COLO668 (cell line): ENCODE measurements at regions not wholly inside any gene's neighbourhood (a gene's known extent, or its start where the extent isn't known, plus 50 kb on each side); places are given as distances from the start of the nearest gene placed in this dataset.

ENCODE experiments used
- DNase-seq: peaks from one replicate; lab custom pipeline; 2025; ENCODE audit not compliant: unreplicated experiment; lab: John Stamatoyannopoulos, UW

DNA sequence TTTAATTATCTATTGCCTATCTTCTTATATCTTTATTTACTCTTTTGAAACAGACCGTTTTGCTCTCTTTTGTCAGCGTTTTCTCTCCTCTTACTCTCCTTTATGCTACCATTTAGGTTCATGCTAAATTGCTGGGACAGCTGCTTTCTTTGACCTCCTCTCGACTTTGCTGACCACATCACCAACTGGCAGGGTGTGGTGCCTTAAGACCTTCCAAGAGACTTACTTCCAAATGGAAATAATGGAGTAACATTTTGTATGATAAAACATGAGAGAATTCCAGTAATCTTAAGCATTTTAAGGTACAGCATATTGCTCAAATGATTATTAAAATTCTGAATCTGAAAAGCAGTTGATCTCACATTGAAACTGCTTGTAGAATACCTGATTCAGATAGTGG lies 71.5 kb upstream of the MEF2C start:
- no peak for DNase-seq

DNA sequence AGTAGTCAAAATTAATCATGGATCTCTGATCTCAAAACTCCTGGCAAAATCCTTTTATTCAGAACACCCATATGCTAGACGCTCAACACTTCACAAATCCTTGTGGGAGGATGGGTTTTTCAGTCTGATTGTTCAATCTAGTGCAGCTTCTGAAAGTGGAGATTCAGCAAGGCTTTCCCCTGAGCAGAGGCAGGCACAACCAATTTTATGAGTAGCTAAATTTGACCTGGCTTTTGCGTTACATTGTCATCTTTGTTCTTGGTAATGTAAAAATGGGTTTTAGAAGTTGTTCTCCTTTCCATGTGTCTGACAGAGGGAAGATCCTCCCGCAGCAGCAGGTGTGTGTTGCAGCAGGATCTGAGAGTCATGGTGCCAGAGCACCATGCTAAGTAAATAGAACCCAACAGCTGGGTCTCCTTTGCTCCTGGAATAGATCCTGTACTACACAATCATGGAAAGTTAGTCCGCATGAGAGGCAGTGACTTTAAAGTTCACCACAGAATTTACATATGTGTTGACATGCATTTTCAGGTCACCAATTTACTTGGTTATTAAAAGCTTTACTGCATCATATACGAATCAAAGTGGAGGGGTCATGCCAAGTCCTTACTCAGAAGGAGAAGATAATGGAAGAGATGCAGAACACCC lies 70.1 kb upstream of the MEF2C start:
- DNase-seq, result peak; percentile 34

DNA sequence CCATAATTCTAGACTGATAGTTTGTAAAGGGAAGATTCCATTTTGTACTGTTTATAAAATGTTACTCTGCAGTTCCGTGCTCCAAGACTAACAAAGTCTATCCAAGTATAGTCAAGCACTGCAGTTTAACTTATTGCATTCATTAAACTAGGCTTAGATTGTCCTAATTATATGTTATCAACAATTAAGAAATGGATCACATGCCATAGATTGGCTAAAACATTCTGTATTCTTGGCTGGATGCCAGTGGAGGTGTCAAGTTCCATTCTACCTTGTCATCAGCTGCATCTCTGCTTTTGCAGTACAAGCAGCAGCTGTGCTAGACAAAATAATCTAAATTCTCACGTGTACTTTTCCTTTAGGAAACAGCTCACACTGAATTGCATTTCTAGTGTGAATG lies 69.4 kb upstream of the MEF2C start:
- peak; percentile 63 for DNase-seq

DNA sequence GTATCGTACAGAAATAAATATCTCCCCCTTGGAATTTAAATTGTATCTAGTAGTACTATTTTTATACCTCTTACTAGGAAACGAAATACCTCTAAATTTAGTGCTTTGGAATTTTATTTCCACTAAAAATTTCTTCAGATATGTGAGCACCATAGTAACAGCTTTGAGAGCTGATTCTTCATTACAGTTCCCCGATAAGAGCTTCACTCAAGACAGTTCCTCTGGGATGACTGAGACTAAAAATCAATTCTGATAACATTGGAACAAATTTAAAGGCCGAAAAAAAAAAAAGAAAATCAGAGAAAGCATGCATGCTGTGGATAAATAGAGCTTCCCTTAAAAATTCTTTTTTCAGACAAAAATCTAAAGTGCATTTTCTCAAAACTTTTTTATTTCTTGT lies 68.5 kb upstream of the MEF2C start:
- DNase-seq, result no peak

DNA sequence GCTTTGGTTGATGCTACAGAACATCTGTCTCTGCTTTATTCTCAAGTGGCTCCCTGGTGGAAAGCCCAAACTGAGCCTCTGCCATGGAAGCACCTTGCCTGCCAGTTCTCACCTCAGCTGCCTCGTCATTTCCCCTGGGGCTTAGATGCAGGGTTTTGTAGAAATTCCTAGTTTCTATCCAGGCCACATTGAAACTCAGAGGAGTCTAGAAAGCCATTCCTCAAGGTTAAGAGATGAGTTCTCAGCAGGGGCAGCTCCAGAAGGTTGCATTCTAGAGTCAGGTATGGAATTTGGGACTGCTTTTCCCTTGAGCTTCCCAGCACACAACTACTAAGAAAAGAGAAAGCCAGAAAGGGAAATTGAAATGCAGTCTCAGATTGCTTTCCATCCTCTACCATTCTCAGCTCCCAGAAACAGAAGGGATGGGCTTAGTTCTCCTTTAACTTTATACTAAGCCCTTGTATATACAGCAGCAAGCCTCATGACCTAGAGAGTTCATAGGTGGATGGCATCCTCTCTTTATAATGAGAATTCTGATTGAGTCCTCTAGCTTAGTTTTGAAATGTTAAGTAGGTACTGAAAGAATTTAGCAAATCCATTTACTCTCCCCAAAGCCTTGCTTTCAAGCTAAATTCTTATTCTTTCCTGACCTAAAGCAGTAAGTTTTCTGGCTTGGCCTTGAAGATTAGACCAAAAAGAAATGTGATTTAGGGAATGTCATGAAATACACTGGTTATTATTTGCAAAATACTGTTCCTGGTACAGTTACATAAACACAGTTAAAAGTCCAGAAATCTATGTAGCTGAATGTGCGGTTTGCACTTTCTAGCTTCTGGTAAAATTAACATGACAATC lies 66.0 kb upstream of the MEF2C start:
- DNase-seq, result peak; percentile 1

DNA sequence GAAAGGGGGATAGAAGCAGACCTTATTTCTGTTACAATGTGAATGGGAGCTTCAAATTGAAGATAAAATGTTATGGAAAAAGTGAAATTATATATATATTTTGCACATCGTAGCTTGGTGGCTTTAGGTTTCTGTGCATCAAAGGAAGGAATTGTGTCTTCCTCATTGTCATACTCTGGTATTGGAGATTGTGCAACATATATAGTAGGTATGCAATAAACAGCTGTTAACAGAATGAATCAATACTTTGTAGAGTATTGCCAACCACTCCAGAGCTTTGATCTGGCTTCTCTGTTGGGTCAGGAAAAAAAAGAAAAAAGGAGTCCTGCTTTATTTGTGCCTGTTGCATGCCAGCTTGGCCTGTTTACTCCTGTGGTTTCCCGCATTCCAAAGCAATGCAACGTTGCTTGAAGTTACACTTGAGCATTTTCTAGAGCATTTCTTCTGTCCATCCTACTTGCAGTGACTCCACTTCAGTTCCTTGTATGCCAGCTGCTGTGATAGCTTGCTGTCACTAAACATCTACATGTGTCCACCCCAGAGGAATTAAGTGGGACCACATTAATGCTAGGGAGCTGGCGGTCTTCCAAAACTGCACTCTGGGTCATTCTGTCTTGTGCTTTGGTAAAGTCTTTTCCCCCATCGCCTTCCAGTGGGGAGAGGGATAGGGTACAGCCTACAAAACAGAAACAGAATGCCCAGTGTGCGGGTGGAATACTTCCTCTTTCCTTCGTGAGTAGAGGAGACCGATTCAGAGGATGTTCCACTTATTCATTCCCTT lies 62.0 kb upstream of the MEF2C start:
- DNase-seq, result no peak

DNA sequence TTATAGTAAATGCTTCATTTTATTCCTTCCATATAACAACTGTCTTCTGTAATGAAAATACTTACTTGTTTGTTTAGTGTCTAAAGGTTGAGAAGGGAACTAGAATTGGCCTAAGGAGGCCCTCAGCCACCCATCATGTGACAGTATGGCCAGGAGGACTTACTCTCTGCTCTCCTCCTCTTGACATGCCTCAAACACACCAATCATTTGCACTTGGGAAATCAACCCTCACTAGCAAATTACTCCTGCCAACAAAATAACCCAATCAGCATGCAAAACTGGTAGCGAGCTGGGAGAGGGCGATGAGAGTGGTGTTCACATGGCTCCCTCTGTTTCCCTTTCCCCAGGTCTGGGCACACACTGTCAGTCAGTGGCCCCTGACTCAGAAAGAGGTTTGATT lies 58.6 kb upstream of the MEF2C start:
- no peak for DNase-seq

DNA sequence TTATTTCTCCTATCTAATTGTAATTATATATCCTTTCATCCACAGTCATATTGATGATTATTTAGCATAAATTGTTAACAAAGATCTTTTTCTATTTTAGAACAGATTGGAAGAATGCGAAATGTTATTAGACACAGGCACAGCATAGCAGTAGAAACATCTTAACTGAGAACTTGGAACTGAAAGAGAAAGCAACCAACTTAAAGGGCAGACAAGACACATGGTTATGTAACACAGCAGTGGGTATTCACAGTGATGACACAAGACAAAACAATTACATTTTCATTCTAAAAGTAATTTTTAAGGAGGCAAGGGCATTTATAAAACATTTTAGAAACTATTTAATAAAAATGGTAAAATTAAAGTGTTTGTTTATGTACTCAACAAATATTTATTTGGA lies 57.7 kb upstream of the MEF2C start:
- no peak for DNase-seq

DNA sequence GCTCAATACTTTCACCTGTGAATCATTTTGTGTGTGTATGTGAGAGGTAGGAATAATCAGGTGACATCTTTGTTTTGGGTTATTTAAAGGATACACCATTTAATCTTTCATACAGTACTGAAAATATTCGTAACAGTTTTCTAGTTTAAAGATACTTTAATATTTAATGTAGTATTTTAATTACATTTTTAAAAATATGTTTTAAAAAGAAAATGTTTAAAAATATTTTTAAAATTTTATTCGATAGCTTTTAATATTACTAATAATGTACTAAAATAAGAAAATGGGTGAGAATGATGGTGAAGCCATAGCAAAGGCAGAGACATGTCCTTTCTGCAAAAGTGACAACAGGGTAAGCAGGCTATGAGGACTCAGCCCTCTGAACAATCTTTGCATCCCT lies 56.3 kb upstream of the MEF2C start:
- DNase-seq, result no peak

DNA sequence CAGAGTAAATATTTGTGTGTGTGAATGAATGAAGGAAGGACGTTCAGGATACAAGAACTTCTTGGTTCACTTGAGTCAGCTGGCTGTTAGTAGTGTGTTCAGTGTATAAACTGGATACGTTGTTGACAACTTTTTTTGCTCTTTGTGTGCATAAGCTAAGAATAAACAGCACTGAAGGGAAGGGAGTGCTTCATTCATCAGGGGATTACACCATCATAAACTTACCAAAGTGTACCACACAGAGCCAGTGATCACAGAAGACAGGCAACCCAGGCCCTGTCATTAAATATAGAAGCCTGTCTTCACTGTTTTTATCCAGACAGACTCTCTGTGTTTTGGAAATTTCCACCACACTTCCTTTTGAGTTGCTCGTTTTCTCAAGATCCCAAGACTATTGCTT lies 55.5 kb upstream of the MEF2C start:
- no peak for DNase-seq

DNA sequence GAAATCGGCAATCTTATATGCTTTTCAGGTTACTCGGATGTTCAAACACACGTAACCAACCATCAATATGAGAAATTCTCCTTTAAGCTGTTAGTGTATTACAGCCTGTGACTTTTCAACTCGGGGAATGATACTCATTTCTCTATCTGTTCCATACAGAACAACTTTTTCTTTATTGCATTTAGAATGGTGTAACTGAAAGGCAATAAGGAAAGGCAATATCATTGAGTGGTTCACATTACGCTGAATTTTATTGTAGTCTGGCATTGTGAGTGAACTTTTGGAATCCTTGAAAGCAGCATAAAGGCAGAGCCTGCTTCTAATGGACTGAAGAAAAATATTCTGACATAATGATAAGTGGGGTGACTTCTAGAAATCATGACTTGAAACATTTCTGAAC lies 54.4 kb upstream of the MEF2C start:
- DNase-seq, result no peak

DNA sequence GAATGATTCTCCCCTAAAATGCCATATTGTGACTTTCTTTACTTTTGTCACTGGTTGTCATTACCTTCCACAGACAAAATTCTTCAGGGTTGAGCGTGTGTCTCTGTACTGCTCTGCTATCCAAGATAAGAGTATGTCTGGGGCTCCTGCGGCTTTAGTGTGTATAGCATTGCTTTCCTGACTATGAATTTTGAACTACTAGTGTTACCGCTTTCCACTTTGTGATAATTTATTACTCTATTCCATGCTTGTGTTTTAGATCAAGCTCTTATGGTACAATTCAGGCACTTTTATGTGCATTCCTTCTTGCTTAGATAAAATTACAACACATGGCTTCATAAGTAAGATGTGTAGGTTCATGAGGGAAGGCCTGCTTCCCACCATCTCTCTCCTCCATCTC lies 51.5 kb upstream of the MEF2C start:
- DNase-seq, result no peak
